Activated B cell treated with CpG ODN at 0.5 μM for 24 hours (primary cell): ENCODE measurements at regions not wholly inside any gene's neighbourhood (a gene's known extent, or its start where the extent isn't known, plus 50 kb on each side); places are given as distances from the start of the nearest gene placed in this dataset.

ENCODE experiments used
- ATAC-seq: fragments of 200-7000 bp; cut with Tn5 transposase; one replicate; pipeline ENCODE4 v1.10.0; 2021; ENCODE audit warnings: low read depth, mild to moderate bottlenecking, moderate library complexity
- CTCF ChIA-PET: fragments of 350-600 bp; sonication (Branson Sonifier 250); formaldehyde crosslinking; loops from one replicate; lab custom pipeline; 2021; ENCODE audit warnings: antibody characterized with exemption; lab: Charles Lee
- POLR2A ChIA-PET: fragments of 350-600 bp; sonication (Branson Sonifier 250); formaldehyde crosslinking; loops from one replicate; lab custom pipeline; 2021; ENCODE audit warnings: antibody characterized with exemption; lab: Charles Lee
- DNase-seq: peaks from one replicate; pipeline ENCODE4 v3.0.0; 2022
- H3K27ac Mint-ChIP-seq: one replicate; pipeline ENCODE4 v1.8.0; 2020; ENCODE audit warnings: mixed read lengths
- H3K27me3 Mint-ChIP-seq: one replicate; pipeline ENCODE4 v1.8.0; 2021; ENCODE audit warnings: mixed read lengths
- H3K36me3 Mint-ChIP-seq: one replicate; pipeline ENCODE4 v1.8.0; 2021; ENCODE audit warnings: low read depth, mixed read lengths
- H3K4me1 Mint-ChIP-seq: one replicate; pipeline ENCODE4 v1.8.0; 2021; ENCODE audit warnings: mixed read lengths
- H3K4me3 Mint-ChIP-seq: one replicate; pipeline ENCODE4 v1.8.0; 2020; ENCODE audit warnings: mild to moderate bottlenecking, mixed read lengths
- H3K9me3 Mint-ChIP-seq: one replicate; pipeline ENCODE4 v1.8.0; 2020; ENCODE audit warnings: mixed read lengths
- CTCF ChIP-seq: fragments of 200-600 bp; IDR thresholded peaks from one replicate; pipeline ENCODE4 v1.8.0; 2022; ENCODE audit warnings: antibody characterized with exemption, mild to moderate bottlenecking
- intact Hi-C: fragments of 100-400 bp; cut with micrococcal nuclease; formaldehyde crosslinking; loops from one replicate; pipeline ENCODE4 v1.15.1; 2024

- Mint-ChIP-seq H3K4me3 (no peak overlapping the region), H3K4me1 (no peaks in the 10 kb centered on the region), H3K36me3 (no peaks in the 10 kb centered on the region), H3K27ac (no peak overlapping the region), H3K27me3 (no peaks in the 10 kb centered on the region), H3K9me3 (peaks cover 4% of the 10 kb centered on the region)
- ATAC-seq (no peak), DNase-seq (no peak)
- ChIA-PET POLR2A (no interaction called here), CTCF (no interaction called here)
- intact Hi-C loops, result no loop called here
- TF ChIP-seq CTCF, result no peak
Measured at GRCh38 chr5:152221721-152222629, 183.1 kb downstream of the NMUR2 start.

- intact Hi-C loops, result no loop called here
- Mint-ChIP-seq H3K4me3 (no peak overlapping the region), H3K9me3 (peaks cover 9% of the 10 kb centered on the region), H3K36me3 (no peaks in the 10 kb centered on the region), H3K27ac (no peak overlapping the region), H3K4me1 (no peaks in the 10 kb centered on the region), H3K27me3 (no peaks in the 10 kb centered on the region)
- DNase-seq, result no peak
- no peak for ATAC-seq
- POLR2A ChIA-PET, result no interaction called here
- no peak for TF ChIP-seq CTCF
- CTCF ChIA-PET, result no interaction called here
Measured at GRCh38 chr5:152218694-152219093, 186.4 kb downstream of the NMUR2 start.

GRCh38 chr5:152205804-152206203 lies 199.3 kb downstream of the NMUR2 start:
- Mint-ChIP-seq H3K9me3 (no peaks in the 10 kb centered on the region), H3K27ac (no peak overlapping the region), H3K27me3 (peaks cover under 1% of the 10 kb centered on the region), H3K36me3 (no peaks in the 10 kb centered on the region), H3K4me3 (no peak overlapping the region), H3K4me1 (no peaks in the 10 kb centered on the region)
- no peak for DNase-seq
- ChIA-PET POLR2A (no interaction called here), CTCF (no interaction called here)
- TF ChIP-seq CTCF, result no peak
- no peak for ATAC-seq
- intact Hi-C loops, result no loop called here

- Mint-ChIP-seq H3K27me3 (peaks cover 10% of the 10 kb centered on the region), H3K27ac (no peak overlapping the region), H3K9me3 (peaks cover 2% of the 10 kb centered on the region), H3K4me3 (no peak overlapping the region), H3K4me1 (no peaks in the 10 kb centered on the region), H3K36me3 (no peaks in the 10 kb centered on the region)
- ChIA-PET POLR2A (no interaction called here), CTCF (no interaction called here)
- ATAC-seq (no peak), DNase-seq (no peak)
- no peak for TF ChIP-seq CTCF
- intact Hi-C loops, result no loop called here
Measured at GRCh38 chr5:152202321-152202720, 202.8 kb downstream of the NMUR2 start.

GRCh38 chr5:152193391-152194107 lies 211.5 kb downstream of the NMUR2 start:
- POLR2A ChIA-PET, result no interaction called here
- no peak for DNase-seq
- intact Hi-C loops, result no loop called here
- no peaks in the 10 kb centered on the region for H3K4me1 Mint-ChIP-seq
- H3K4me3 Mint-ChIP-seq, result no peak overlapping the region
- H3K27me3 Mint-ChIP-seq, result no peaks in the 10 kb centered on the region
- TF ChIP-seq CTCF, result no peak
- peaks cover 9% of the 10 kb centered on the region for H3K9me3 Mint-ChIP-seq
- CTCF ChIA-PET, result no interaction called here
- H3K27ac Mint-ChIP-seq, result no peak overlapping the region
- no peak for ATAC-seq
- H3K36me3 Mint-ChIP-seq, result no peaks in the 10 kb centered on the region
